HUES64 (cell line): ENCODE measurements at regions not wholly inside any gene's neighbourhood (a gene's known extent, or its start where the extent isn't known, plus 50 kb on each side); places are given as distances from the start of the nearest gene placed in this dataset.

Source experiments
- H3K27ac ChIP-seq: 2 replicates; pipeline ENCODE4 v1.7.0; 2013; ENCODE audit warnings: low read depth, low read length, inconsistent platforms
- H3K27me3 ChIP-seq: 2 replicates; pipeline ENCODE4 v1.6.1; 2013; ENCODE audit warnings: mild to moderate bottlenecking, low read length; ENCODE audit not compliant: insufficient read depth
- H3K36me3 ChIP-seq: 2 replicates; pipeline ENCODE4 v1.6.1; 2013; ENCODE audit warnings: mild to moderate bottlenecking, low read length; ENCODE audit not compliant: insufficient read depth
- H3K4me1 ChIP-seq: 2 replicates; pipeline ENCODE4 v1.6.1; 2013; ENCODE audit warnings: mild to moderate bottlenecking, low read length, moderate library complexity; ENCODE audit not compliant: insufficient read depth
- H3K4me3 ChIP-seq: 2 replicates; pipeline ENCODE4 v1.5.1; 2013; ENCODE audit warnings: mild to moderate bottlenecking, low read length, moderate library complexity
- H3K9ac ChIP-seq: 2 replicates; pipeline ENCODE4 v1.6.1; 2013; ENCODE audit warnings: mild to moderate bottlenecking, low read depth, low read length
- H3K9me3 ChIP-seq: 2 replicates; pipeline ENCODE4 v1.6.1; 2013; ENCODE audit warnings: low read depth, low read length; ENCODE audit not compliant: insufficient read depth
- WGBS: fragments of 150-250, 120-280 bp; methylation state at CpG from one replicate; pipeline ENCODE4 v1.1.7; 2013; ENCODE audit warnings: missing lambda C conversion rate; 5-methylcytosine and 5-hydroxymethylcytosine counted together

DNA sequence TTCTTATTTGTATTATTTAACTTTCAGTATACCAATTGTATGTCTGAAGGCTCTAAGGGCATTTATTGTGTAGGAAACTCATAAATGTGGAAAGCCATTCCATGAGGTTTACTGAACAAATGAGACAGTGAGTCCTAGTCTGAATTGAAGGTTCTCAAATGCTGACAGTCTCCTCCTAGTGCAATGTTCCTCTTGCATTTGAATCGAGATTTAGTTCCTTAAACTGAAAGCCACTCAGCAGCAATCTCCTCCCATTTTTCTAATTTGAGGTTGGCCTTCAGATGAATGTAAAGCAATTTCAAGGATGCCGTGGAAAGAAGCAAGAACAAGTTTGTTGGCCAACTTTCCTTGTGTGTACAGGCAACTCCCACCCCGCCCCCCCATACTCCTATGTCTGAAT, 493.2 kb upstream of the KLF4 start:
- H3K27ac ChIP-seq: no peak overlapping the region
- H3K9ac ChIP-seq: no peak overlapping the region
- no peaks in the 10 kb centered on the region for H3K27me3 ChIP-seq
- no peak overlapping the region for H3K4me3 ChIP-seq
- H3K4me1 ChIP-seq: no peaks in the 10 kb centered on the region; the same call in 1 of the 2 replicates
- no peaks in the 10 kb centered on the region for H3K9me3 ChIP-seq
- no peaks in the 10 kb centered on the region for H3K36me3 ChIP-seq
- 92% methylated on average over 3 of the region's 3 CpGs for WGBS

- H3K27ac ChIP-seq: no peak overlapping the region
- H3K4me3 ChIP-seq: no peak overlapping the region
- no peaks in the 10 kb centered on the region for H3K27me3 ChIP-seq
- H3K4me1 ChIP-seq: no peaks in the 10 kb centered on the region; the same call in 1 of the 2 replicates
- WGBS: 90% methylated on average over 1 of the region's 1 CpG
- no peak overlapping the region for H3K9ac ChIP-seq
- H3K9me3 ChIP-seq: no peaks in the 10 kb centered on the region
- no peaks in the 10 kb centered on the region for H3K36me3 ChIP-seq
Measured at GRCh38 chr9:107982001-107982400, 492.4 kb upstream of the KLF4 start.

GRCh38 chr9:107980984-107981383, 491.4 kb upstream of the KLF4 start:
- no peaks in the 10 kb centered on the region for H3K27me3 ChIP-seq
- H3K4me1 ChIP-seq: no peaks in the 10 kb centered on the region; the same call in 1 of the 2 replicates
- no peak overlapping the region for H3K27ac ChIP-seq

GRCh38 chr9:107976767-107977166, 487.2 kb upstream of the KLF4 start:
- no peak overlapping the region for H3K4me3 ChIP-seq
- H3K36me3 ChIP-seq: no peaks in the 10 kb centered on the region
- WGBS: 95% methylated on average over 1 of the region's 1 CpG
- H3K4me1 ChIP-seq: no peaks in the 10 kb centered on the region; the same call in 1 of the 2 replicates
- H3K9me3 ChIP-seq: no peaks in the 10 kb centered on the region
- no peak overlapping the region for H3K27ac ChIP-seq
- H3K9ac ChIP-seq: no peak overlapping the region
- no peaks in the 10 kb centered on the region for H3K27me3 ChIP-seq

More at GRCh38 chr9:107980984-107981383, 491.4 kb upstream of the KLF4 start:
- Histone ChIP-seq H3K9me3 (no peaks in the 10 kb centered on the region), H3K9ac (no peak overlapping the region), H3K4me3 (no peak overlapping the region), H3K36me3 (no peaks in the 10 kb centered on the region)
- 92% methylated on average over 2 of the region's 2 CpGs for WGBS

- Histone ChIP-seq H3K27ac (no peak overlapping the region), H3K27me3 (no peaks in the 10 kb centered on the region), H3K9me3 (no peaks in the 10 kb centered on the region), H3K4me1 (no peaks in the 10 kb centered on the region; the same call in 1 of the 2 replicates), H3K36me3 (no peaks in the 10 kb centered on the region), H3K4me3 (no peak overlapping the region), H3K9ac (no peak overlapping the region)
- WGBS: 95% methylated on average over 2 of the region's 5 CpGs
Measured at GRCh38 chr9:107975426-107976010, 485.9 kb upstream of the KLF4 start.

DNA sequence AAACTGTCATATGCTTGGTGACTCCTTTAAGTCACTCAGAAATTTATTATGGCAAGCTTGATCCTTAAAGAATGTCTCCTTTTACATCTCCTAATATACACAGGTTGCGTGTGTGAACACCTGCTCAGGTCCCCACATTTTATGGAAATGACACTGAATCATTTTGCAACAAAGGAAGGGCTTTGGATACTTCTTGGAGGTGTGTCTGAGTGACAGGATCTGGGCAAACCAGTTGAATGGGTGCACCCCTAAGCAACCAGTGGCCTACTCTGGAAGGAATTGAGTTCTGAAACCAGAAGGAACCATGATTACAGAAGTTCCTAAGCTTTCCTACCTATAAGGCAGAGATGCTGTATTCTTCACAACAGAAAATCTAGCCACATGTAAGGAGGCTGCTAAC, 483.9 kb upstream of the KLF4 start:
- Histone ChIP-seq H3K4me1 (no peaks in the 10 kb centered on the region; the same call in 1 of the 2 replicates), H3K27ac (no peak overlapping the region), H3K4me3 (no peak overlapping the region), H3K27me3 (no peaks in the 10 kb centered on the region), H3K9ac (no peak overlapping the region), H3K9me3 (no peaks in the 10 kb centered on the region), H3K36me3 (no peaks in the 10 kb centered on the region)
- WGBS: 88% methylated on average over 1 of the region's 1 CpG

DNA sequence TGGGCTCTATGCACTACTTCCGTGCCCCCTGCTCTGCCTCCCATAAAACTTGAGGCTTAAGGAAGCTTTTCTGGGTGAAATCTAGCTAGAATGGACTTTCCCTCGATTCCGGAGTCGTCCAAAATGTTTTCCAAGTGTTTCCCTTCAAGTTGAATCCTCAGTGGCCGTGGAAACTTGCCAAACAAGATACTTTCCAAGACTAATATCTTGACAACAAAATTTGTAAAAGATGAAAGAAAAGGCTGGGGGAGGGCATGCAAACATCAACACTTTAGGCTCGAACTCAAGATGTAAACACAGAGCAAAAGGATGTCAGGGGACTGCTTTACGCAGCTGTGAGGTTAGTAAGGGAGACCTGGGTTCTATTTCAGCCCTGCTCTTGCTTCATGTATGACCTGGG, 482.8 kb upstream of the KLF4 start:
- WGBS: 83% methylated on average over 7 of the region's 7 CpGs
- 0 out of 2 replicates have a peak, but pooled peaks cover 6% of the 10 kb centered on the region for H3K4me1 ChIP-seq
- H3K36me3 ChIP-seq: no peaks in the 10 kb centered on the region
- no peak overlapping the region for H3K27ac ChIP-seq
- no peaks in the 10 kb centered on the region for H3K9me3 ChIP-seq
- no peak overlapping the region for H3K9ac ChIP-seq
- H3K4me3 ChIP-seq: no peak overlapping the region
- H3K27me3 ChIP-seq: no peaks in the 10 kb centered on the region

DNA sequence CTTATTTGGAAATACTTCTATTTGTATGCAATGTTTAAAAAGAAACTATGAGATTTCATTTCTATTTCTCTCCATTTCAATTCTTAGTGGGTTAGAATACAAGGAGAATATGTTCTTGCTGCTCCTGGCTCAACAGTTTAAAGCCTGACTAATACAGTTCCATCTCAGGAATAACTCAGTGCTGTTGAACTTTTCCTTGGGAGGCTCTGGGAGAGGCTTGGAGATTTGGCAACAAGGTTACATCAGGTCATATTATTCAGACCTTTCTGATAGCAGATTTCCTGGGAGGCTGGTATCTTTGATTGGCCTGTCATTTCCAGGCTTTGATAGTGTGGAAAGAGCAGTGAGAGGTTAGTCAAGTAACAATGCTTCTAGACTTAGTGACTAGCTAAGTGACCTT, 481.7 kb upstream of the KLF4 start:
- Histone ChIP-seq H3K9me3 (no peaks in the 10 kb centered on the region), H3K27ac (no peak overlapping the region), H3K27me3 (no peaks in the 10 kb centered on the region), H3K4me3 (no peak overlapping the region), H3K9ac (no peak overlapping the region), H3K36me3 (no peaks in the 10 kb centered on the region), H3K4me1 (0 out of 2 replicates have a peak, but pooled peaks cover 6% of the 10 kb centered on the region)

DNA sequence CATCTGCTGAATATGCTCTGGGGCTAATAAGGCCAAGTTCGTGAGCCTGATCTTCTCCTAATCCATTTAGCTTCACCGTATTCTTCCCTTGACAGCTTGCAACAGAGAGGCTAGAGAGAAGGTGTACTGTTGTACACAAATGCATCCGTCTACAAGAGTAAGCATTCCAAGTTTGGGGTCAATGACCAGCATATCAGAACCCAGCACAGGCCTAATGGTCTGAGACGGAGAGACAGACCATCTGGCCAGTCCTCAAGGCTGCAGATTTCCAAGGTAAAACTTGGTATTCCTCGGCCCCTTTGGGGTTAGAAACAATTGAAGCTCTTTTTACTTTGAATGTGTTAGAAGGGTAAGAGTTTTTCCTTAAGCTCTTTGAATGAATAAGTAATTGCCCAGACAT, 481.2 kb upstream of the KLF4 start:
- Histone ChIP-seq H3K27ac (no peak overlapping the region), H3K4me3 (no peak overlapping the region), H3K27me3 (no peaks in the 10 kb centered on the region), H3K9ac (no peak overlapping the region), H3K4me1 (0 out of 2 replicates have a peak, but pooled peaks cover 6% of the 10 kb centered on the region), H3K36me3 (no peaks in the 10 kb centered on the region), H3K9me3 (no peaks in the 10 kb centered on the region)
- WGBS: 93% methylated on average over 5 of the region's 5 CpGs

- Histone ChIP-seq H3K9ac (no peak overlapping the region), H3K9me3 (no peaks in the 10 kb centered on the region), H3K4me1 (0 out of 2 replicates have a peak, but pooled peaks cover 6% of the 10 kb centered on the region), H3K27me3 (no peaks in the 10 kb centered on the region), H3K36me3 (no peaks in the 10 kb centered on the region), H3K4me3 (no peak overlapping the region), H3K27ac (no peak overlapping the region)
- 83% methylated on average over 8 of the region's 8 CpGs for WGBS
Measured at GRCh38 chr9:107969727-107970126, 480.2 kb upstream of the KLF4 start.

DNA sequence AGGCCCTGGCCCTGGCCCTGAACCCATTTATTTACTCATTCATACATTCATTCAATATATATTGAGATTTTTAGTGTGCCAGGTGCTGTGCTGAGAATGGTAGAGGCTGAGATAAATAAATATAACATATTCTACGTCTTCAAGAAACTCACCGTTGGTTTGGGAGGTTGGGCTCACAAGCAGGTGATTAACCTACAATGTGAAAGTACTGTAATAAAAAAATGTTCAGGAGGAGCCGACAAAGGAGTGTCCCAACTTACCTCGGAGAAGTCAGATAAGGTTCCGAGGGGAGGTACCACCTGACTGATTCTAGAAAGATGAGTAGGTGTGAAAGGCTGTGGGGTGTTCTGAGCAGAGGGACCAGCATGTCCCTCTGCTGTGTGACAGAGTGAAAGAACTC, 479.6 kb upstream of the KLF4 start:
- no peaks in the 10 kb centered on the region for H3K9me3 ChIP-seq

GRCh38 chr9:107963246-107963645, 473.7 kb upstream of the KLF4 start:
- 72% methylated on average over 2 of the region's 2 CpGs for WGBS
- Histone ChIP-seq H3K4me3 (no peak overlapping the region), H3K9ac (no peak overlapping the region), H3K4me1 (0 out of 2 replicates have a peak, but pooled peaks cover 5% of the 10 kb centered on the region), H3K9me3 (no peaks in the 10 kb centered on the region), H3K27ac (no peak overlapping the region), H3K27me3 (no peaks in the 10 kb centered on the region), H3K36me3 (no peaks in the 10 kb centered on the region)

More for the DNA sequence above, 479.6 kb upstream of the KLF4 start:
- Histone ChIP-seq H3K27ac (no peak overlapping the region), H3K27me3 (no peaks in the 10 kb centered on the region), H3K4me1 (0 out of 2 replicates have a peak, but pooled peaks cover 6% of the 10 kb centered on the region), H3K36me3 (no peaks in the 10 kb centered on the region), H3K9ac (no peak overlapping the region), H3K4me3 (no peak overlapping the region)
- 95% methylated on average over 5 of the region's 5 CpGs for WGBS
